ENCODE measurements at regions not wholly inside any gene's neighbourhood (a gene's known extent, or its start where the extent isn't known, plus 50 kb on each side); places are given as distances from the start of the nearest gene placed in this dataset.
"Not testable (repeated sequence)": the region's sequence is repeated elsewhere in the genome, so short reads cannot be mapped to it uniquely, and the experiment has no call there.

DNA sequence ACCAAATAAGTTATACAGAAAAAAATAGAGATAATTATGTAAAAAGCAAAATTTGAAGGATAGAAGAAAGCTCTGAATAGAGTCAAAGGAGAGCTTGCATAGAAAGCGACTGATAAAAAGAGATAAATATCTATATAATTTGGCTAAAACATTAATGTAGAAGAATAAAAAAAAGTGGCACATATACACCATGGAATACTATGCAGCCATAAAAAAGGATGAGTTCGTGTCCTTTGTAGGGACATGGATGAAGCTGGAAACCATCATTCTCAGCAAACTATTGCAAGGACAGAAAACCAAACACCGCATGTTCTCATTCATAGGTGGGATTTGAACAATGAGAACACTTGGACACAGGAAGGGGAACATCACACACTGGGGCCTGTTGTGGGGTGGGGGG is 693.3 kb upstream of the NR2F2 start:
- H3K9ac ChIP-seq (ENCODE audit: low read length); H3K4me1 ChIP-seq (ENCODE audit: control insufficient read depth, low read depth, low read length); H4K5ac ChIP-seq (ENCODE audit: low read length); H3K79me1 ChIP-seq (ENCODE audit: low read length); DNase-seq; H2BK5ac ChIP-seq (ENCODE audit: low read length); H2BK15ac ChIP-seq (replicated peaks; ENCODE audit: low read depth); H3K4me2 ChIP-seq (ENCODE audit: low read length); H2BK120ac ChIP-seq (ENCODE audit: low read depth, low read length); H3K56ac ChIP-seq (ENCODE audit: low read length); H3K27me3 ChIP-seq (ENCODE audit: insufficient read depth, low read length, poor library complexity); H3K79me2 ChIP-seq (ENCODE audit: control insufficient read depth, insufficient read depth, low read length); H3K36me3 ChIP-seq (ENCODE audit: control insufficient read depth, insufficient read depth, low read length); H4K8ac ChIP-seq (ENCODE audit: low read depth, low read length); H3K4ac ChIP-seq (ENCODE audit: low read depth, low read length); H2AK5ac ChIP-seq (ENCODE audit: low read length); H3K23ac ChIP-seq (ENCODE audit: low read length); H3K4me3 ChIP-seq (ENCODE audit: low read length); H3K27ac ChIP-seq (ENCODE audit: low read depth, low read length); H3K18ac ChIP-seq (ENCODE audit: low read length): not testable (repeated sequence)
- WGBS (ENCODE audit: extremely low coverage, insufficient coverage, low lambda C conversion rate): no CpG with 5 or more reads among the region's 3 CpGs

GRCh38 chr15:95639208-95639607 is 691.3 kb upstream of the NR2F2 start:
- Histone ChIP-seq H3K4me2 (ENCODE audit: low read length) (no peak overlapping the region), H3K4me1 (ENCODE audit: control insufficient read depth, low read depth, low read length) (no peaks in the 10 kb centered on the region), H3K23ac (ENCODE audit: low read length) (no peak overlapping the region), H3K27ac (ENCODE audit: low read depth, low read length) (no peak overlapping the region), H2BK5ac (ENCODE audit: low read length) (no peak overlapping the region), H3K79me1 (ENCODE audit: low read length) (no peaks in the 10 kb centered on the region), H3K56ac (ENCODE audit: low read length) (no peak overlapping the region), H3K79me2 (ENCODE audit: control insufficient read depth, insufficient read depth, low read length) (no peaks in the 10 kb centered on the region), H3K4ac (ENCODE audit: low read depth, low read length) (peak overlapping the region; percentile 36), H3K18ac (ENCODE audit: low read length) (no peak overlapping the region), H4K5ac (ENCODE audit: low read length) (no peak overlapping the region), H2AK5ac (ENCODE audit: low read length) (no peak overlapping the region), H2BK15ac (replicated peaks; ENCODE audit: low read depth) (no peak overlapping the region), H3K9ac (ENCODE audit: low read length) (no peak overlapping the region), H3K36me3 (ENCODE audit: control insufficient read depth, insufficient read depth, low read length) (no peaks in the 10 kb centered on the region), H2BK120ac (ENCODE audit: low read depth, low read length) (no peak overlapping the region), H3K27me3 (ENCODE audit: insufficient read depth, low read length, poor library complexity) (no peaks in the 10 kb centered on the region), H4K8ac (ENCODE audit: low read depth, low read length) (no peak overlapping the region), H3K4me3 (ENCODE audit: low read length) (no peak overlapping the region)
- no CpG with 5 or more reads among the region's 4 CpGs for WGBS (ENCODE audit: extremely low coverage, insufficient coverage, low lambda C conversion rate)
- no peak for DNase-seq

DNA sequence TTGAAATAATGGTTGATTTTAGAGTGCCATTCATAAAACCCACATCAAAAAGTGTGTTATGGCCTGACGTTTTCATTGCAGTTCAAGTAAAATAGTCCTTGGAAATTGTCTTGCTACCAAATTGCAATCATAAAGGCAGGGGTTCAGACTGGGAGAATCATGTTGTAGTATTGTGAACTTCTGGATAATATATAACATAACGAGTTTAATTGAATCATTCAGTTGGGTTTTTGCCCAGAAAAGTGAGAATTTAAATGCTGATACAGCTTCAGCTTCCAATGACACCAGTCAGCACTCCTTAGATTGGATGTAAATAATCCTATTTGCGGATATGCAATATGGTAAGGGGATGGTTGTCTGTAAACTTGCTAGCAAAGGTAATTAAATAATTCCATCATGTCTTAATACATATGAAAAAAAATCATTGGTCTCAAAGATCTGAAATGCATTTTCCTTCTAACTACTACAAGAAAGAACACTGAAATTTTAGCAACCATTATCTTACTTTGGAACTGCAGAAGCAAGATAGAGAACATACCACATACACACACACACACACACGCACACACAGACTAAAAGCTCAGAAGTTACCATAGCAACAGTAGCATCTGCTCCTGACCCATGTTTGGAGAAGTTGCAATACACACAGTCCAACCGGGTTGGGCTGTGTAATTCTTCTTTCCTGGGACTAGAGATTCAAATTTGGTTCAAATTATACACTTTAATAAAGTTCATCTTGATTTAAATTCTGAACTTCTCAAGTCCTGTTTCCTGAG is 686.2 kb upstream of the NR2F2 start:
- H3K36me3 ChIP-seq (ENCODE audit: control insufficient read depth, insufficient read depth, low read length): no peaks in the 10 kb centered on the region
- WGBS (ENCODE audit: extremely low coverage, insufficient coverage, low lambda C conversion rate): no CpG with 5 or more reads among the region's 5 CpGs
- no peaks in the 10 kb centered on the region for H3K27me3 ChIP-seq (ENCODE audit: insufficient read depth, low read length, poor library complexity)
- no peak overlapping the region for H4K5ac ChIP-seq (ENCODE audit: low read length)
- no peak overlapping the region for H2BK15ac ChIP-seq (replicated peaks; ENCODE audit: low read depth)
- H3K79me1 ChIP-seq (ENCODE audit: low read length): no peaks in the 10 kb centered on the region
- no peak overlapping the region for H3K4me3 ChIP-seq (ENCODE audit: low read length)
- H3K27ac ChIP-seq (ENCODE audit: low read depth, low read length): no peak overlapping the region
- H2BK5ac ChIP-seq (ENCODE audit: low read length): no peak overlapping the region
- H3K79me2 ChIP-seq (ENCODE audit: control insufficient read depth, insufficient read depth, low read length): no peaks in the 10 kb centered on the region
- H3K9ac ChIP-seq (ENCODE audit: low read length): no peak overlapping the region
- H2BK120ac ChIP-seq (ENCODE audit: low read depth, low read length): no peak overlapping the region
- H3K4ac ChIP-seq (ENCODE audit: low read depth, low read length): no peak overlapping the region
- H3K18ac ChIP-seq (ENCODE audit: low read length): no peak overlapping the region
- no peak overlapping the region for H4K8ac ChIP-seq (ENCODE audit: low read depth, low read length)
- H3K4me2 ChIP-seq (ENCODE audit: low read length): no peak overlapping the region
- no peaks in the 10 kb centered on the region for H3K4me1 ChIP-seq (ENCODE audit: control insufficient read depth, low read depth, low read length)
- no peak for DNase-seq
- H2AK5ac ChIP-seq (ENCODE audit: low read length): no peak overlapping the region
- H3K56ac ChIP-seq (ENCODE audit: low read length): no peak overlapping the region
- no peak overlapping the region for H3K23ac ChIP-seq (ENCODE audit: low read length)

DNA sequence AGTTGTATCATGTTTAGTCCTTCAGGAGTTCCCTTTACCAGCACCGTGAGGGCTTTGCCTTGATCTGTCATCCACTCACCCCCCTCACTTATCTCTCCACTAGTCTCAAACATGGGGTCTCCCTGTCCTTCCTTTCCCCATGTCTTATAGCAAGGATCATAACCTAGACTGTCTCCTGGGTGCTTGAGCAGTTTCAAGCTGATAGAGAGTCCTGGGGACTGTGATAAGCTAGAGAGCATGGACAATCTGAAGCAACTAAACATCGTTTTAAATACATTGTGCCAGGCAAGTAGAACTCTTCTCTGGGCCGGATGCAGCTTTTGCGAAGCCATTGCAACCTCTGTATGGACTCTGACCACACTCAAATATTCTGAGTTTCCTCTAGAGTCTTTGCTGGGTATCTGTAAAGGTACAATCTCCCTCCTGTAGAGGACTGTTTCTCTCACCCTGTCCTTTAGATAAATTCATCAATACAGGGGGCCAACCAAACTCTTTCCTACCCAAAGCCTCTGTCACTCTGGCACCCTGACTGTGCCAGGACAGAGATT is 684.6 kb upstream of the NR2F2 start:
- Histone ChIP-seq H3K4me1 (ENCODE audit: control insufficient read depth, low read depth, low read length) (no peaks in the 10 kb centered on the region), H3K36me3 (ENCODE audit: control insufficient read depth, insufficient read depth, low read length) (no peaks in the 10 kb centered on the region), H3K4ac (ENCODE audit: low read depth, low read length) (no peak overlapping the region), H3K18ac (ENCODE audit: low read length) (no peak overlapping the region), H3K56ac (ENCODE audit: low read length) (no peak overlapping the region), H4K5ac (ENCODE audit: low read length) (no peak overlapping the region), H3K27me3 (ENCODE audit: insufficient read depth, low read length, poor library complexity) (no peaks in the 10 kb centered on the region), H3K79me2 (ENCODE audit: control insufficient read depth, insufficient read depth, low read length) (no peaks in the 10 kb centered on the region), H3K4me2 (ENCODE audit: low read length) (no peak overlapping the region), H3K27ac (ENCODE audit: low read depth, low read length) (no peak overlapping the region), H2BK5ac (ENCODE audit: low read length) (no peak overlapping the region), H2BK120ac (ENCODE audit: low read depth, low read length) (no peak overlapping the region), H3K79me1 (ENCODE audit: low read length) (no peaks in the 10 kb centered on the region), H2BK15ac (replicated peaks; ENCODE audit: low read depth) (no peak overlapping the region), H2AK5ac (ENCODE audit: low read length) (no peak overlapping the region), H4K8ac (ENCODE audit: low read depth, low read length) (no peak overlapping the region), H3K4me3 (ENCODE audit: low read length) (no peak overlapping the region), H3K23ac (ENCODE audit: low read length) (no peak overlapping the region), H3K9ac (ENCODE audit: low read length) (no peak overlapping the region)
- no CpG with 5 or more reads among the region's 4 CpGs for WGBS (ENCODE audit: extremely low coverage, insufficient coverage, low lambda C conversion rate)
- DNase-seq: no peak

GRCh38 chr15:95646484-95647273 is 683.8 kb upstream of the NR2F2 start:
- Histone ChIP-seq H3K4me1 (ENCODE audit: control insufficient read depth, low read depth, low read length) (no peaks in the 10 kb centered on the region), H3K4ac (ENCODE audit: low read depth, low read length) (no peak overlapping the region), H4K5ac (ENCODE audit: low read length) (no peak overlapping the region), H2BK5ac (ENCODE audit: low read length) (no peak overlapping the region), H3K27ac (ENCODE audit: low read depth, low read length) (no peak overlapping the region), H3K4me2 (ENCODE audit: low read length) (no peak overlapping the region), H3K23ac (ENCODE audit: low read length) (no peak overlapping the region), H3K79me2 (ENCODE audit: control insufficient read depth, insufficient read depth, low read length) (no peaks in the 10 kb centered on the region), H3K4me3 (ENCODE audit: low read length) (no peak overlapping the region), H4K8ac (ENCODE audit: low read depth, low read length) (no peak overlapping the region), H3K27me3 (ENCODE audit: insufficient read depth, low read length, poor library complexity) (no peaks in the 10 kb centered on the region), H3K9ac (ENCODE audit: low read length) (no peak overlapping the region), H3K36me3 (ENCODE audit: control insufficient read depth, insufficient read depth, low read length) (no peaks in the 10 kb centered on the region), H2BK120ac (ENCODE audit: low read depth, low read length) (no peak overlapping the region), H3K79me1 (ENCODE audit: low read length) (no peaks in the 10 kb centered on the region), H2AK5ac (ENCODE audit: low read length) (no peak overlapping the region), H3K18ac (ENCODE audit: low read length) (no peak overlapping the region), H2BK15ac (replicated peaks; ENCODE audit: low read depth) (no peak overlapping the region), H3K56ac (ENCODE audit: low read length) (no peak overlapping the region)
- DNase-seq: no peak
- WGBS (ENCODE audit: extremely low coverage, insufficient coverage, low lambda C conversion rate): no CpG with 5 or more reads among the region's 8 CpGs
